MM.1S (cell line): ENCODE measurements at regions not wholly inside any gene's neighbourhood (a gene's known extent, or its start where the extent isn't known, plus 50 kb on each side); places are given as distances from the start of the nearest gene placed in this dataset.

Experiments
- DNase-seq: peaks from one replicate; pipeline ENCODE4 v3.0.0-alpha.2; 2015
- H2AFZ ChIP-seq: fragments of 300-600 bp; sonication (generic); 2 replicates; pipeline ENCODE4 v1.6.0; 2016; ENCODE audit warnings: antibody characterized with exemption, low read length
- H3F3A ChIP-seq: fragments of 300-600 bp; sonication (generic); 2 replicates; pipeline ENCODE4 v1.6.1; 2016; ENCODE audit warnings: mild to moderate bottlenecking, antibody characterized with exemption, low read length, moderate library complexity, mixed read lengths; ENCODE audit not compliant: insufficient read depth
- H3K27ac ChIP-seq: fragments of 300-600 bp; sonication (generic); 2 replicates; pipeline ENCODE4 v1.5.1; 2016; ENCODE audit warnings: mild to moderate bottlenecking, low read length
- H3K27me3 ChIP-seq: fragments of 300-600 bp; sonication (generic); replicated peaks from 2 replicates; pipeline ENCODE4 v1.6.0; 2016; ENCODE audit warnings: low read length; ENCODE audit not compliant: insufficient read depth
- H3K36me3 ChIP-seq: fragments of 300-600 bp; sonication (generic); replicated peaks from 2 replicates; pipeline ENCODE4 v1.6.1; 2016; ENCODE audit warnings: mild to moderate bottlenecking, low read length, mixed read lengths; ENCODE audit not compliant: insufficient read depth
- H3K4me1 ChIP-seq: fragments of 300-600 bp; sonication (generic); 2 replicates; pipeline ENCODE4 v1.6.1; 2016; ENCODE audit warnings: low read length, mixed read lengths
- H3K4me2 ChIP-seq: fragments of 300-600 bp; sonication (generic); 2 replicates; pipeline ENCODE4 v1.6.0; 2016; ENCODE audit warnings: low read depth, low read length
- H3K4me3 ChIP-seq: fragments of 300-600 bp; sonication (generic); 2 replicates; pipeline ENCODE4 v1.5.1; 2016; ENCODE audit warnings: low read length, mixed read lengths
- H3K79me2 ChIP-seq: fragments of 300-600 bp; sonication (generic); 2 replicates; pipeline ENCODE4 v1.6.1; 2016; ENCODE audit warnings: mixed run types, low read length, mixed read lengths
- H3K9ac ChIP-seq: fragments of 300-600 bp; sonication (generic); 2 replicates; pipeline ENCODE4 v1.6.1; 2016; ENCODE audit warnings: low read length, mixed read lengths
- H3K9me2 ChIP-seq: fragments of 300-600 bp; sonication (generic); replicated peaks from 2 replicates; pipeline ENCODE4 v1.6.1; 2016; ENCODE audit warnings: mild to moderate bottlenecking, low read length, mixed read lengths; ENCODE audit not compliant: insufficient read depth
- H3K9me3 ChIP-seq: fragments of 300-600 bp; sonication (generic); replicated peaks from 2 replicates; pipeline ENCODE4 v1.6.1; 2016; ENCODE audit warnings: mild to moderate bottlenecking, low read length, mixed read lengths; ENCODE audit not compliant: insufficient read depth
- H4K20me1 ChIP-seq: fragments of 300-600 bp; sonication (generic); 2 replicates; pipeline ENCODE4 v1.6.1; 2016; ENCODE audit warnings: mild to moderate bottlenecking, low read length, moderate library complexity, mixed read lengths; ENCODE audit not compliant: insufficient read depth
- CTCF ChIP-seq: fragments of 300-600 bp; sonication (generic); IDR thresholded peaks from 2 replicates; pipeline ENCODE4 v1.5.1; 2016; ENCODE audit warnings: antibody characterized with exemption, low read length, mixed read lengths
- EZH2 ChIP-seq: fragments of 300-600 bp; sonication (generic); optimal IDR thresholded peaks from 2 replicates; pipeline ENCODE3; 2017; ENCODE audit warnings: low read depth, mild to moderate bottlenecking, antibody characterized with exemption, low read length, mixed read lengths
- EZH2phosphoT487 ChIP-seq: fragments of 300-600 bp; sonication (generic); IDR thresholded peaks from 2 replicates; pipeline ENCODE4 v1.6.1; 2018; ENCODE audit warnings: antibody characterized with exemption, low read length

- no peaks in the 10 kb centered on the region for H3K36me3 ChIP-seq
- H3K4me3 ChIP-seq: no peak overlapping the region
- no peaks in the 10 kb centered on the region for H3K9me3 ChIP-seq
- TF ChIP-seq EZH2 (no peak), CTCF (no peak), EZH2phosphoT487 (no peak)
- H3K27me3 ChIP-seq: no peaks in the 10 kb centered on the region
- H4K20me1 ChIP-seq: no peaks in the 10 kb centered on the region
- H3K9ac ChIP-seq: no peak overlapping the region
- H3K9me2 ChIP-seq: no peaks in the 10 kb centered on the region
- H3K4me2 ChIP-seq: no peak overlapping the region
- H3F3A ChIP-seq: no peaks in the 10 kb centered on the region
- no peak for DNase-seq
- no peak overlapping the region for H2AFZ ChIP-seq
- no peak overlapping the region for H3K27ac ChIP-seq
- no peaks in the 10 kb centered on the region for H3K79me2 ChIP-seq
- no peaks in the 10 kb centered on the region for H3K4me1 ChIP-seq
Observed at GRCh38 chr7:35993676-35994606, 159.1 kb upstream of the EEPD1 start.

GRCh38 chr7:35995334-35995733 lies 157.7 kb upstream of the EEPD1 start:
- H3K4me2 ChIP-seq: no peak overlapping the region
- no peaks in the 10 kb centered on the region for H3K9me3 ChIP-seq
- H2AFZ ChIP-seq: no peak overlapping the region
- H3K9ac ChIP-seq: no peak overlapping the region
- no peaks in the 10 kb centered on the region for H3F3A ChIP-seq
- TF ChIP-seq CTCF: no peak
- no peak for TF ChIP-seq EZH2phosphoT487
- TF ChIP-seq EZH2: no peak
- H3K27ac ChIP-seq: no peak overlapping the region
- no peaks in the 10 kb centered on the region for H3K4me1 ChIP-seq
- H3K36me3 ChIP-seq: no peaks in the 10 kb centered on the region
- H3K9me2 ChIP-seq: no peaks in the 10 kb centered on the region
- H3K27me3 ChIP-seq: no peaks in the 10 kb centered on the region
- no peak for DNase-seq
- no peaks in the 10 kb centered on the region for H4K20me1 ChIP-seq
- H3K4me3 ChIP-seq: no peak overlapping the region
- H3K79me2 ChIP-seq: no peaks in the 10 kb centered on the region

DNA sequence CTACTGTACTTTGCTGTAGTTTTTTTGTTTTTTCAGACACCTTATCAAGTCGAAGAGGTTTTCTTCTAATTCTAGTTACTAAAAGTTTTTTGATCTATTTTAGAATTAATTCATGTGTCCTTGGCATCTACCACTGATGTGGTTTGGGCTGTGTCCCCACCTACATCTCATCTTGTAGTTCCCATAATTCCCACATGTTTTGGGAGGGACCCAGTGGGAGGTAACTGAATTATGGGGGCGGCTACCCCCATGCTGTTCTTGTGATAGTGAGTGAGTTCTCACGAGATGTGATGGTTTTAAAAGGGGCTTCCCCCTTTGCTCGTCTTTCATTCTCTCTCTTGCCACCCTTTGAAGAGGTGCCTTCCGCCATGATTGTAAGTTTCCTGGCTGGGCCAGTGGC lies 154.6 kb upstream of the EEPD1 start:
- Histone ChIP-seq H3K4me3 (no peak overlapping the region), H3K79me2 (no peaks in the 10 kb centered on the region), H2AFZ (no peak overlapping the region), H3K27me3 (no peaks in the 10 kb centered on the region), H3K4me1 (no peaks in the 10 kb centered on the region), H3K4me2 (no peak overlapping the region), H3K27ac (no peak overlapping the region), H3K36me3 (no peaks in the 10 kb centered on the region), H3K9ac (no peak overlapping the region), H3K9me2 (no peaks in the 10 kb centered on the region), H4K20me1 (no peaks in the 10 kb centered on the region), H3F3A (no peaks in the 10 kb centered on the region), H3K9me3 (no peaks in the 10 kb centered on the region)
- DNase-seq: no peak
- TF ChIP-seq CTCF (no peak), EZH2phosphoT487 (no peak), EZH2 (no peak)
